HG02610 (cell line): ENCODE measurements at regions not wholly inside any gene's neighbourhood (a gene's known extent, or its start where the extent isn't known, plus 50 kb on each side); places are given as distances from the start of the nearest gene placed in this dataset.

Source experiments
- ATAC-seq: cut with Tn5 transposase; IDR thresholded peaks from one replicate; pipeline ENCODE4 v1.9.1; 2021; ENCODE audit warnings: mild to moderate bottlenecking, moderate library complexity; ENCODE audit not compliant: unreplicated experiment

DNA sequence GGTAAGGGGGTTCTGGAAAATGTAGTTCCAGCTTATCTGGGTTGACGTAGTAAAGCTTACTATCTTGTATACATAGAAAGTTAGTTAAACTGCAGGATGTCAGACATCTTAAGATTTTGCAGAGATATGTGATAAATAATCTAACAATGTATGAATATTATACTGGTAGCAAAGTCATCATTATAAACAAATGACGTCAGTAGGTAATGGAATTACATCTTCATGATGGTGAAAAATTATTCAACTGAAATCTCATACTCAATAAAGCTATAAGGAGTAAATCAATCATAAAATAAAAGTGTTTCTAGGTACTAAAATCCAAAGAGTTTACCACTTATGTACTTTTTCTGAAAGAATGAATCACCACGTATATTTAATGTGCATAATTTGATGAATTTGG lies 217.3 kb upstream of the CDH10 start:
- ATAC-seq = no peak

GRCh38 chr5:24855485-24855884 lies 210.7 kb upstream of the CDH10 start:
- ATAC-seq = no peak

DNA sequence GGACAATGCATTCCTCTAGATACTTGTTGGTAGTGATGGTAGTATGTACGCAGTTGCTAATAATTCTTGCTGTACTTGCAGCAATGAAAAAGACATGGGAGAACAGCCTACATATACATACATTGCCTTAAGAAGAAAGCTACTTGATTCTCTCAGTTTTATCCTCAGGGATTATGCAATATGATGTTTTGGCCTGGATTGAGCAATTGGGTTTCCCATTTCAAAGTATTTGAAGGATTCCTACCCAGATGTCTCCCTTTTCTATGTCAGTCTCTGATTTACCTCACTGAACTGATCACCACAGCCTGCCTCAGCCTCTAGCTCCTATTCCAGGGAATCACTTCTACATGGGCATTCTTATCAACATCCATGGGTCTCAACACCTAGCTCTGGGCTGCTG lies 210.1 kb upstream of the CDH10 start:
- no peak for ATAC-seq

GRCh38 chr5:24854350-24854749 lies 209.6 kb upstream of the CDH10 start:
- ATAC-seq = no peak

DNA sequence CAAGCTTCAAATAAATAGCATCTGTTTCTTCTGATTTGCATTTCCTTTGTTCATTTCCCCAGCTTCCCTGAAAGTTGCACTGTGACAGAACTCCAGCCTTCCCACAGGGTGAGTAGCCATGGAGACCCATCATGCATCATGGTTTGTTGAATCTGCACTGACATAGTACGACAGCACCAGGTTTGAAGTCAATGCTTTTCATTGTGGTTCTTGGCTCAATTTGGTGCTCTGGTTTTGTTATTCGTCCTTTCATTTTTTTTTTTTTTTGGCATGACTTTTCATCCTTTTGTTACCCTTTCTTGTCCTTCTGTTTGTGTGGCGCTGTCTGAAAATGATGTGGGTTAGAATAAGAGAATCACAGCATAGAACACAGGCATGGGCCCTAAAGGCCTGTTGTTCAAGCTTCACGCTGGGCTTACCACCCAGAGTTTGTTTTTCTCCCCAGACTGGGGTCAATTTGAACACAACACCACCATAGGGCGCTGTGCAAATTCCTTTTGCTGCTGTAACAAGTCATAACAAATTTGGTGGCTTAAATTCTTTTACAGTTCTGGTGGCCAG lies 206.2 kb upstream of the CDH10 start:
- no peak for ATAC-seq

GRCh38 chr5:24849210-24849609 lies 204.4 kb upstream of the CDH10 start:
- no peak for ATAC-seq

- ATAC-seq = no peak
Observed at GRCh38 chr5:24831989-24832388, 187.2 kb upstream of the CDH10 start.

DNA sequence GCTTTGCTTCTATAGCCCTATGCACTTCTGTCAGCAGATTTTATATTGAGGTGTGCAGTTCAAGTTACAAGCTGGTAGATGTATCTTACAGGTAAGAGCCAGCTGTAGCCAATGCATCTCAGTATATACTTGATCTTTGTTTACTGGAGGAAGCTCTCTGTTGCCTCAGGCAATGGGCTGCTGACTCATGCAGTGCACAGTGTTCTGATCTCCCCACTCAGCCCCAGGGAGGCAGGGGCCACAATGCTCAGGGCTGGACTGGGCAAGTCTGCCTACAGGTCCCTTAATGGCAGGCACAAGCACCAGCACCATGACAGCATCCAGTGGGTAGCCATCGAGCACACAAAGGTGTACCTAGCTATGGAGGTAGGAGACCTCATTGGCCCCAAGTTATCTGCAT lies 178.8 kb upstream of the CDH10 start:
- ATAC-seq = no peak

- ATAC-seq = no peak
Observed at GRCh38 chr5:24819841-24820240, 175.1 kb upstream of the CDH10 start.

DNA sequence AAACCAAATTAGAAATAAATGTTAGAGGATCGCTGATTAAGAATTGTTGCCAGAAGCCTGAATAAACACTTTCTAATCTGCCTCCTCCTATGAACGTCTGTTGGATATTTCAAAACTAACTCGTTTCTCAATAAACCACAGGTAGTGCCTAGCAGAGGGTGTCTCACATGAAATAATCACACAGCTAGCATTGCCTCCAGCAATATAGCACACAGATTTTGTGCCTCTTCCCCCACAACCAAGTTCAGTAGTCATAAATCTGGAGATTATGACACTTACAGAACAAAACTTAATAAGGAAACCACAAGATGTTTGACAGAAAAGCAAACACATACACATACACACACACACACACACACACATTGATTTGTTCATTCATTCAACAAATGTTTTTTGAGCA lies 173.2 kb upstream of the CDH10 start:
- ATAC-seq = no peak

- no peak for ATAC-seq
Observed at GRCh38 chr5:24816206-24816605, 171.4 kb upstream of the CDH10 start.

DNA sequence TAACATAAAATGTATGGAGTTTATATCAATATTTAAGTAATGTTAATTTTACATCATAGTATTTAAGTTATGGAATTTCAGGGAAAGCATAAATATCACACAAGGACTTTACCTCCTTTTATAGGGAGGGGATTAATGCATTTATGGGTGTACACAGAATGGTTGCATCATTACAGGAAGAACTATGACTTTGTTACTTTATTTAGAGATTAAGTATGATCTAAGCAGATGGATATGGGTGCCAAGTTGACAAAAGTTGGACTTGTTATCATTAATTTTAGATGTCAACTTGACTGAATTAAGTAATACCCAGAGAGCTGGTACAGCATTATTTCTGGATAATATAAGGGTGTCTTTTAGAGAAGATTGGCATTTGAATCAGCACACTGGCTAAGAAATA lies 160.5 kb upstream of the CDH10 start:
- no peak for ATAC-seq

- ATAC-seq = no peak
Observed at GRCh38 chr5:24804221-24804681, 159.5 kb upstream of the CDH10 start.

GRCh38 chr5:24791326-24791725 lies 146.5 kb upstream of the CDH10 start:
- no peak for ATAC-seq

DNA sequence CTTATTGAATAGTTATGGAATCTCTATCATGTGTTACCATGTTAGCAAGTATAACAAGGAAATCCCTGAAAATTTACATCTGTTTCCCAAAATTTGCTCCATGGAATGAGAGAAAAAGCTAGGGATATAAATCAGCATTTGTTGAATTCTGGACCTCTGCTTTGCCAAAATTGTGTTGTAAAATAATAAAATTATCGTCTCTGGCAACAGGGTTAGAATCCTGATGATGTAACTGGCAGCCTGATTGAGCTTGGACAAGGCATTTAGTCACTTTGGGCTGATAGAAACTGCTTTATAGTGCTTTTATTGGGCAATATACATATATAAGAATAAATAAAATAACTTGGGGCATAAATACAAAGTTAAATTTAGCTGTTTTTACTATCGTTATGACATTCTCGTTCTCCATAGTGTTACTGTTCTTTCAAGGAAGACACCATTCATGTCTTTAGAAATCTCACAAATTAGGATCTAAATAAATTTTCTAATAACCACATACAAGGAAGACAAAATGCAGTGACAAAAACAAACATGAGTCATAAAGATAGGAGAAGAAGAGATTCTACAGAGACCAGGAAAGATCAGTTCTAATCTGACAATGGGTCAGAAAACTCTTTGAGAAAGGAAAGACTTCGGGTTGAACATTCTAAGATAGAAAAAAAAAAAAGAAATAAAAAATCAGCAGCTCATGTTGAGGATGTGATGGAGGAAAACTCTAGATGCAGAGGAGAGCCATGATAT lies 145.0 kb upstream of the CDH10 start:
- ATAC-seq = no peak

- no peak for ATAC-seq
Observed at GRCh38 chr5:24788829-24789514, 144.2 kb upstream of the CDH10 start.

DNA sequence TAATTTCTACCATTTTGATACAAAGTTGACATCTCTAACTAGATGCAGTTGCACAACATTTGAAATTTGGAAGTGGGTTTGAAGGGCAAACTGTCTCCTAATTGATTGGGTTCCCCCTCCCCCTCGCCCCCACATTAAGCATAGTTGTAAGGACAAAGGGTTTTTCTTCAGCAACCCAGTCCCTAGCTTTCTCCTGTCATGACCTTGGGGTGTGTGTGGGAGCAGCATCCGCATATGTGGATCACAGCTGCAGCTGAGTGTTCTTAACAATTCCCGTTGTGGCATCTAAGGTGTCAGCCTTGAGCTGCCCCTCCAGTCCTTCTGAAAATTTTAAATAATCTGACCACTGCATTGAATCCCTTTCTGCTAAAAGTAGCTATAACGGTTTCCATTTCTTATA lies 141.3 kb upstream of the CDH10 start:
- no peak for ATAC-seq

DNA sequence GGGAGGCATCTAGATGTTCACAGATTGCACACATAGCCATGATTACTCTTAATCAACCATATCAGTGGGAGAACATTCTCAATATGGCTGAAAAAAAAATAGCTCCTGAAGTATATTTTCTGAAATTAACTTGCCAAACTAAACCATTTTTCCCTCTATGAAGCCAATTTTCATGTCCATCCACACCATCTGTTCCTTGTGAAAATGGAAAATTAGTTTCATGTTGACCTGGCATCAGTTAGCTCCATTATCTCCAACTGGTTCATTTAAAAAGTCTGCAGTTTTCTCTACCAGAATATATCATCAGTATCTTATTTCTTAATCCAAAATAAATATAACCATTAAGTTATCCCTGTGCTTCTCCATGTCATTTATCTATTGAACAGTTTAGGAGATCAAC lies 138.8 kb upstream of the CDH10 start:
- ATAC-seq = no peak

DNA sequence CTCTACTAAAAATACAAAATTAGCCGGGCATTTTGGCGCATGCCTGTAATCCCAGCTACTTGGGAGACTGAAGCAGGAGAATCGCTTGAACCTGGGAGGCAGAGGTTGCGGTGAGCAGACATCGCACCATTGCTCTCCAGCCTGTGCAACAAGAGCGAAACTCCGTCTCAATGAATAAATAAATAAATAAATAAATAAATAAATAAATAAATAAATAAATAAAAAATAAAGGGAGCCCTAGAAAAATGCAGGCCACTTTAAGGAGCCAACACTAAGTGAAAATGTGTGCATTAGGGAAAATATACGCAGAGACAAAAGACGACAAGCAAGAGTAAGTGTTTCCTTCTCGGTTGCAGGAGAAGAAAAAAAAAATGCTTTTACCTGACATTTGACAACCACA lies 132.6 kb upstream of the CDH10 start:
- ATAC-seq = no peak

DNA sequence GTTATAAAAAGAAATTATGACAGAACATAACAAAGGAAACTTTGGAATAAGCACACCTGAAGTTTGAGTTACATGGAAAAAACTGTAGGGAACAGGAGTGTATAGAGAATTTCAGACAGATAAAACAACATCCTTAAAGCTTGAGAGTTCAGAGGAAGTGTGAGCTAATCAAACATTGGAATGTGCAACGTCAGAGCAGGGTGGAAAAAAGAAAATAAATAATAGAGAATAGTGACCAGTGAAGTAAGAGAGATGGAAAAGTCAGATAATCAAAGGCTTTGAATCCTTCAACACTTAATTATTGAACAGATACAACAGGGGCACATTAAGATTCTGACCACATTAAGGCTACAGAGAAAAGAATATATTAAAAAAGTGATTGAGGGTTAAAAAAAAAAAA lies 128.5 kb upstream of the CDH10 start:
- ATAC-seq = no peak

DNA sequence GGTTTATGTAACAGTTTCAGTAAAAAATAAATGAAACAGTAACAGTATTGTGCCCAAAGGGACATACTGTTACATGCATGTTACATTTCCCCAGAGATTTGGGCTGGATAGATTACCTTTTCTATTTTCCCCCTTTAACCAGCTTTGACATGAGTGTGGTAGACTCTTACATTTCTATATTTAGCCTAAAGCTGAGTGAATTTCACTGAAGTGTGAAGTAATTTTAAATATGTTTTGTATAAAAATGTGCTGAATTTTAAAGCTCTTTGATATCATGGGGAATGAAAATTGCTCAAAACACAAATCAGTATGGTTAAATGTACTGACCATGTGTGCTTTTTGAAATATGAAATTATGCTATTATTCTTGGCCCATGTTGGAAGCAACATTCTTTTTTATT lies 122.3 kb upstream of the CDH10 start:
- ATAC-seq = no peak

DNA sequence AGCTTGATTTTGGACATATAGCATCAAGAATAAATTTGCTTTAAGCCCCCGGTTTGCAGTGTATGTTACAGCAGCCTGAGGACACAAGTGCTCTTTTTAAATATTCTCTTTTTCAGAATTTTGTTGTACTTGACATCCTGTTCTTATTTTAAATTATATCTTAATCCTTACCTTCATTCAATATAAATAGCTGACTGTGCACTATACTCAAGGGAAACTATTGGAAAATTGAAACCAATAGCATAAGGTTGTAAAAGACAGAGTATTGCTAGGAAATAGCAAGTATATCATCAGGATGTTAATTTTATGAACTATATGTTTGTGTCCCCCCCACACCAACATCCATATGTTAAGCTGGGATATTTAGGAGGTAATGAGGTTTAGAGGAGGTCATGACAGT lies 120.4 kb upstream of the CDH10 start:
- ATAC-seq = no peak
